NCI-H2227 treated with DMSO at 0.1 percent for 48 hours (cell line): ENCODE measurements at regions not wholly inside any gene's neighbourhood (a gene's known extent, or its start where the extent isn't known, plus 50 kb on each side); places are given as distances from the start of the nearest gene placed in this dataset.

Experiments
- DNase-seq: peaks from one replicate; lab custom pipeline; 2025; lab: John Stamatoyannopoulos, UW

DNA sequence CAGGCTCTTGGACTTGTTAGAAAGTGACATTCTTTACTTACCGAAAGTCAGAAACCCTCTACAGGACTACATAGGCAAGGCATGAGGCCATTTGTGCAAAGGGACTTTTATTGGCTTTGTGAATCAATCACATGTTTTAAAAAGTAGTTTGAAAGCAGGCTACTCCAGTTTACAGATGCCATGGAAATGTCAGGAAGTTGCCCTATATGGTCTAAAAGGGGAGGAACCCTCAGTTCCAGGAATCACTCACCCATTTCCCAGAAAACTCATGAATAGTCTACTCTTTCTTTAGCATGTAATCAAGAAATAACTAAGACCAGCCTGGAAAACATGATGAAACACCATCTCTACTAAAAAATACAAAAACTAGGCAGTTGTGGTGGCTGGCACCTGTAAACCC lies 51.0 kb upstream of the MKRN3 start:
- no peak for DNase-seq

DNA sequence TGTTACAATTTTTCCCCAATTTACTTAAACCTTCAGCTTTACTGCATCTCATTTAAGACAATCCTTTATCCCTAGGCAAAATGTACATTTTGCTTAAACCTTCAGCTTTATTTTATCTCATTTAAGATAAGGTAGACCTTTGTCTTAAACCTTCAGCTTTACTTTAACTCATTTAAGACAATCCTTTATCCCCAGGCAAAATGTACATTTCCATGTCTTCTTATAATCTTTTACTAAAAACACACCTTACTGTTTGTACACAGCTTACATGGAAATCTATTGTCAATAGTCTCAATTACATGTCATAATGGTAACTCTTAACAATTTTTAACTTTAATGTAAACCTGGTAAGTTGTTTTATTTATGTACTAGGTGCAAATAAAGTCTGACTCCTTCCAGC lies 58.7 kb upstream of the MKRN3 start:
- DNase-seq = no peak

- DNase-seq = no peak
These were observed 56.9 kb upstream of the GOLGA6L2 start for GRCh38 chr15:23503980-23504379.

GRCh38 chr15:23503576-23503975 lies 56.5 kb upstream of the GOLGA6L2 start:
- DNase-seq = peak; percentile 19

- peak; percentile 20 for DNase-seq
These were observed 50.7 kb upstream of the GOLGA6L2 start for GRCh38 chr15:23497710-23498111.
